IMR-90 (cell line): ENCODE measurements at regions not wholly inside any gene's neighbourhood (a gene's known extent, or its start where the extent isn't known, plus 50 kb on each side); places are given as distances from the start of the nearest gene placed in this dataset.

Experiments used
- ATAC-seq: fragments of 200-7000 bp; cut with Tn5 transposase; 2 replicates; pipeline ENCODE4 v1.9.1; 2020; ENCODE audit warnings: low read depth, mild to moderate bottlenecking, moderate library complexity
- BruUV-seq: library from RNA; stranded (reverse); fragments of 400-500 nt; replicated peaks from 2 replicates; lab custom pipeline; 2021; lab: Mats Ljungman, UMichigan
- CTCF ChIA-PET: fragments of 300-600 bp; formaldehyde crosslinking; extraction: SDS; loops from one replicate; lab custom pipeline; 2021; ENCODE audit warnings: antibody characterized with exemption; lab: Yijun Ruan, JAX
- POLR2A ChIA-PET: fragments of 300-600 bp; sonication (Branson Sonifier 250); formaldehyde crosslinking; loops from one replicate; lab custom pipeline; 2022; ENCODE audit warnings: antibody characterized with exemption; ENCODE audit not compliant: unreplicated experiment; lab: Charles Lee
- DNase-seq: peaks from one replicate; pipeline ENCODE4 v3.0.0; 2013
- H2AFZ ChIP-seq: replicated peaks from 2 replicates; pipeline ENCODE3; 2013; ENCODE audit warnings: low read length, mild to moderate bottlenecking; ENCODE audit not compliant: poor library complexity
- H2AK5ac ChIP-seq: 2 replicates; pipeline ENCODE4 v1.6.1; 2013; ENCODE audit warnings: low read depth, low read length, inconsistent platforms
- H2AK9ac ChIP-seq: replicated peaks from 2 replicates; pipeline ENCODE3; 2013; ENCODE audit warnings: mild to moderate bottlenecking, low read depth, low read length, moderate library complexity; ENCODE audit not compliant: poor library complexity
- H2BK120ac ChIP-seq: 2 replicates; pipeline ENCODE4 v1.6.1; 2013; ENCODE audit warnings: low read depth, low read length, inconsistent platforms
- H2BK15ac ChIP-seq: 3 replicates; pipeline ENCODE4 v1.6.1; 2013; ENCODE audit warnings: low read depth, low read length, inconsistent platforms
- H2BK20ac ChIP-seq: 2 replicates; pipeline ENCODE4 v1.6.1; 2013; ENCODE audit warnings: low read depth, mild to moderate bottlenecking, inconsistent platforms, low read length, moderate library complexity
- H2BK5ac ChIP-seq: 2 replicates; pipeline ENCODE4 v1.6.1; 2013; ENCODE audit warnings: mild to moderate bottlenecking, low read depth, low read length, inconsistent platforms; ENCODE audit not compliant: poor library complexity, severe bottlenecking
- H3K14ac ChIP-seq: replicated peaks from 2 replicates; pipeline ENCODE4 v1.6.1; 2013; ENCODE audit warnings: low read depth, low read length, inconsistent platforms
- H3K18ac ChIP-seq: 2 replicates; pipeline ENCODE4 v1.6.1; 2013; ENCODE audit warnings: low read depth, low read length, control low read depth
- H3K23ac ChIP-seq: 2 replicates; pipeline ENCODE4 v1.6.1; 2013; ENCODE audit warnings: low read depth, low read length, inconsistent platforms
- H3K27ac ChIP-seq: 2 replicates; pipeline ENCODE4 v1.5.1; 2013; ENCODE audit warnings: mild to moderate bottlenecking, control low read depth, low read length; ENCODE audit not compliant: insufficient read depth
- H3K27me3 ChIP-seq: 2 replicates; pipeline ENCODE4 v1.6.1; 2013; ENCODE audit warnings: low read length; ENCODE audit not compliant: control insufficient read depth, insufficient read depth
- H3K36me3 ChIP-seq: 2 replicates; pipeline ENCODE4 v1.6.1; 2013; ENCODE audit warnings: low read length, mixed read lengths; ENCODE audit not compliant: control insufficient read depth, insufficient read depth
- H3K4ac ChIP-seq: 2 replicates; pipeline ENCODE4 v1.6.1; 2013; ENCODE audit warnings: low read depth, low read length, inconsistent platforms
- H3K4me1 ChIP-seq: 2 replicates; pipeline ENCODE4 v1.6.1; 2013; ENCODE audit warnings: low read length, mixed read lengths; ENCODE audit not compliant: control insufficient read depth, insufficient read depth
- H3K4me2 ChIP-seq: 2 replicates; pipeline ENCODE4 v1.6.1; 2013; ENCODE audit warnings: low read depth, mild to moderate bottlenecking, control low read depth, low read length, moderate library complexity
- H3K4me3 ChIP-seq: 2 replicates; pipeline ENCODE4 v1.5.1; 2013; ENCODE audit warnings: low read depth, mild to moderate bottlenecking, control low read depth, low read length, moderate library complexity; ENCODE audit not compliant: insufficient read depth
- H3K56ac ChIP-seq: 2 replicates; pipeline ENCODE4 v1.6.1; 2013; ENCODE audit warnings: low read length, inconsistent platforms; ENCODE audit not compliant: insufficient read depth; ENCODE audit errors: extremely low read depth
- H3K79me1 ChIP-seq, 2 experiments: 2 replicates each; pipeline ENCODE4 v1.6.1; 2013; ENCODE audit warnings: low read length in 2 of 2, inconsistent platforms in 1 of 2, low read depth in 1 of 2
- H3K9ac ChIP-seq: 2 replicates; pipeline ENCODE4 v1.6.1; 2013; ENCODE audit warnings: low read depth, low read length, control low read depth
- H3K9me1 ChIP-seq: 2 replicates; pipeline ENCODE4 v1.6.1; 2013; ENCODE audit warnings: low read length, inconsistent platforms; ENCODE audit not compliant: insufficient read depth
- H3K9me3 ChIP-seq: 2 replicates; pipeline ENCODE4 v1.6.1; 2013; ENCODE audit warnings: low read length; ENCODE audit not compliant: control insufficient read depth, insufficient read depth
- H4K20me1 ChIP-seq: 2 replicates; pipeline ENCODE4 v1.6.1; 2013; ENCODE audit warnings: low read length, inconsistent platforms; ENCODE audit not compliant: insufficient read depth
- H4K5ac ChIP-seq: 2 replicates; pipeline ENCODE4 v1.6.1; 2013; ENCODE audit warnings: mild to moderate bottlenecking, low read depth, low read length, control low read depth
- H4K8ac ChIP-seq, 2 experiments: 2 replicates each; pipeline ENCODE4 v1.6.1; 2013; ENCODE audit warnings: low read depth in 2 of 2, low read length in 2 of 2, control low read depth in 1 of 2, inconsistent platforms in 1 of 2
- H4K91ac ChIP-seq: 2 replicates; pipeline ENCODE4 v1.6.1; 2013; ENCODE audit warnings: low read depth, low read length, inconsistent platforms; ENCODE audit not compliant: insufficient read depth
- BHLHE40 ChIP-seq: fragments of 150-350 bp; IDR thresholded peaks from 2 replicates; pipeline ENCODE4 v1.6.1; 2016; ENCODE audit warnings: mild to moderate bottlenecking, low read depth, low read length
- CEBPB ChIP-seq: IDR thresholded peaks from 2 replicates; pipeline ENCODE4 v1.6.1; 2012; ENCODE audit warnings: low read depth, low read length, improper control_type of control experiment
- CHD1 ChIP-seq: IDR thresholded peaks from 2 replicates; pipeline ENCODE4 v1.6.1; 2012; ENCODE audit warnings: low read depth, low read length, improper control_type of control experiment
- CTCF ChIP-seq: conservative IDR thresholded peaks from 2 replicates; pipeline ENCODE4 v1.5.1; 2012; ENCODE audit warnings: mild to moderate bottlenecking, low read depth, low read length, improper control_type of control experiment
- ELK1 ChIP-seq: fragments of 150-350 bp; IDR thresholded peaks from 2 replicates; pipeline ENCODE4 v1.6.1; 2016; ENCODE audit warnings: low read depth, mild to moderate bottlenecking, low read length, moderate library complexity, borderline replicate concordance
- FOS ChIP-seq: fragments of 150-350 bp; IDR thresholded peaks from 2 replicates; pipeline ENCODE4 v1.6.1; 2016; ENCODE audit warnings: low read depth, low read length
- MAFK ChIP-seq: IDR thresholded peaks from 2 replicates; pipeline ENCODE4 v1.6.1; 2012; ENCODE audit warnings: low read depth, low read length, improper control_type of control experiment
- MAZ ChIP-seq: IDR thresholded peaks from 2 replicates; pipeline ENCODE4 v1.6.1; 2012; ENCODE audit warnings: low read depth, mild to moderate bottlenecking, low read length, improper control_type of control experiment, moderate library complexity, borderline replicate concordance
- MXI1 ChIP-seq: IDR thresholded peaks from 2 replicates; pipeline ENCODE4 v1.6.1; 2012; ENCODE audit warnings: low read depth, mild to moderate bottlenecking, low read length, moderate library complexity, borderline replicate concordance
- NFE2L2 ChIP-seq: fragments of 150-350 bp; IDR thresholded peaks from 2 replicates; pipeline ENCODE4 v1.6.1; 2016; ENCODE audit warnings: low read depth, mild to moderate bottlenecking, low read length
- POLR2A ChIP-seq: IDR thresholded peaks from 2 replicates; pipeline ENCODE4 v1.6.1; 2012; ENCODE audit warnings: mild to moderate bottlenecking, low read depth, low read length
- RAD21 ChIP-seq: IDR thresholded peaks from 2 replicates; pipeline ENCODE4 v1.6.1; 2012; ENCODE audit warnings: low read length, improper control_type of control experiment
- RCOR1 ChIP-seq: IDR thresholded peaks from 2 replicates; pipeline ENCODE4 v1.6.1; 2012; ENCODE audit warnings: mild to moderate bottlenecking, low read length, improper control_type of control experiment; ENCODE audit not compliant: insufficient replicate concordance
- RFX5 ChIP-seq: IDR thresholded peaks from 2 replicates; pipeline ENCODE4 v1.8.0; 2012; ENCODE audit warnings: low read depth, mild to moderate bottlenecking, low read length, moderate library complexity
- SMC3 ChIP-seq: fragments of 150-350 bp; IDR thresholded peaks from 2 replicates; pipeline ENCODE4 v1.6.1; 2016; ENCODE audit warnings: low read depth, mild to moderate bottlenecking, antibody characterized with exemption, low read length, moderate library complexity
- USF2 ChIP-seq: fragments of 150-350 bp; IDR thresholded peaks from 2 replicates; pipeline ENCODE4 v1.6.1; 2017; ENCODE audit warnings: mild to moderate bottlenecking, antibody characterized with exemption, low read length, low read depth
- WGBS, 2 experiments: methylation state at CpG; one replicate each; pipeline versions ENCODE4 v1.1.5 to v1.1.7; 2013; ENCODE audit warnings: missing lambda C conversion rate in 2 of 2; ENCODE audit not compliant: insufficient read length in 1 of 2; ENCODE audit errors: extremely low coverage in 2 of 2; 5-methylcytosine and 5-hydroxymethylcytosine counted together
- dilution Hi-C: fragments of 300-500 bp; cut with HindIII; formaldehyde crosslinking; loops from one replicate; pipeline ENCODE4 v1.14.3; 2018; ENCODE audit warnings: low sequenced_read_pairs; ENCODE audit not compliant: unreplicated experiment
- in situ Hi-C: fragments of 300-500 bp; cut with MboI; formaldehyde crosslinking; loops from 3 replicates; pipeline ENCODE4 v1.14.3; 2019; ENCODE audit warnings: low sequenced_read_pairs, inconsistent platforms, mixed read lengths
- intact Hi-C: fragments of 100-400 bp; cut with micrococcal nuclease; formaldehyde crosslinking; loops from 2 replicates; pipeline ENCODE4 v1.10.0; 2022

GRCh38 chr2:138877421-138877820 lies 97.2 kb upstream of the NXPH2 start:
- no TSS peak for BruUV-seq
- H3K4ac ChIP-seq = no peak overlapping the region
- no peaks in the 10 kb centered on the region for H3K36me3 ChIP-seq
- no peak overlapping the region for H3K9ac ChIP-seq
- no peak overlapping the region for H3K4me2 ChIP-seq
- no peaks in the 10 kb centered on the region for H3K79me1 ChIP-seq
- H3K9me1 ChIP-seq = no peaks in the 10 kb centered on the region
- H2BK20ac ChIP-seq = no peak overlapping the region
- no peaks in the 10 kb centered on the region for H4K20me1 ChIP-seq
- H3K4me3 ChIP-seq = no peak overlapping the region
- no peak overlapping the region for H3K23ac ChIP-seq
- POLR2A ChIA-PET = no interaction called here
- H3K18ac ChIP-seq = no peak overlapping the region
- H3K14ac ChIP-seq = no peak overlapping the region
- no peak overlapping the region for H2BK120ac ChIP-seq
- H2AFZ ChIP-seq = no peak overlapping the region
- H4K91ac ChIP-seq = no peak overlapping the region
- TF ChIP-seq BHLHE40 (no peak), MAZ (no peak), NFE2L2 (no peak), MXI1 (no peak), USF2 (no peak), RCOR1 (no peak), CEBPB (no peak), CHD1 (no peak), RFX5 (no peak), SMC3 (no peak), CTCF (no peak), MAFK (no peak), POLR2A (no peak), RAD21 (no peak), FOS (no peak), ELK1 (no peak)
- in situ Hi-C loops = no loop called here
- no peaks in the 10 kb centered on the region for H3K4me1 ChIP-seq
- H2BK5ac ChIP-seq = no peak overlapping the region
- no peak overlapping the region for H2AK9ac ChIP-seq
- no CpG with 5 or more reads among the region's 3 CpGs for WGBS, 2 experiments
- DNase-seq = no peak
- no peak overlapping the region for H3K27ac ChIP-seq
- intact Hi-C loops = no loop called here
- H4K5ac ChIP-seq = no peak overlapping the region
- H2BK15ac ChIP-seq = no peak overlapping the region
- H3K27me3 ChIP-seq = no peaks in the 10 kb centered on the region
- peaks cover 7% of the 10 kb centered on the region for H3K9me3 ChIP-seq
- no peak overlapping the region for H3K56ac ChIP-seq
- H2AK5ac ChIP-seq = no peak overlapping the region
- no peak overlapping the region for H4K8ac ChIP-seq
- no peak for ATAC-seq
- CTCF ChIA-PET = no interaction called here
- dilution Hi-C loops = no loop called here
